ENCODE measurements at regions not wholly inside any gene's neighbourhood (a gene's known extent, or its start where the extent isn't known, plus 50 kb on each side); places are given as distances from the start of the nearest gene placed in this dataset.

DNA sequence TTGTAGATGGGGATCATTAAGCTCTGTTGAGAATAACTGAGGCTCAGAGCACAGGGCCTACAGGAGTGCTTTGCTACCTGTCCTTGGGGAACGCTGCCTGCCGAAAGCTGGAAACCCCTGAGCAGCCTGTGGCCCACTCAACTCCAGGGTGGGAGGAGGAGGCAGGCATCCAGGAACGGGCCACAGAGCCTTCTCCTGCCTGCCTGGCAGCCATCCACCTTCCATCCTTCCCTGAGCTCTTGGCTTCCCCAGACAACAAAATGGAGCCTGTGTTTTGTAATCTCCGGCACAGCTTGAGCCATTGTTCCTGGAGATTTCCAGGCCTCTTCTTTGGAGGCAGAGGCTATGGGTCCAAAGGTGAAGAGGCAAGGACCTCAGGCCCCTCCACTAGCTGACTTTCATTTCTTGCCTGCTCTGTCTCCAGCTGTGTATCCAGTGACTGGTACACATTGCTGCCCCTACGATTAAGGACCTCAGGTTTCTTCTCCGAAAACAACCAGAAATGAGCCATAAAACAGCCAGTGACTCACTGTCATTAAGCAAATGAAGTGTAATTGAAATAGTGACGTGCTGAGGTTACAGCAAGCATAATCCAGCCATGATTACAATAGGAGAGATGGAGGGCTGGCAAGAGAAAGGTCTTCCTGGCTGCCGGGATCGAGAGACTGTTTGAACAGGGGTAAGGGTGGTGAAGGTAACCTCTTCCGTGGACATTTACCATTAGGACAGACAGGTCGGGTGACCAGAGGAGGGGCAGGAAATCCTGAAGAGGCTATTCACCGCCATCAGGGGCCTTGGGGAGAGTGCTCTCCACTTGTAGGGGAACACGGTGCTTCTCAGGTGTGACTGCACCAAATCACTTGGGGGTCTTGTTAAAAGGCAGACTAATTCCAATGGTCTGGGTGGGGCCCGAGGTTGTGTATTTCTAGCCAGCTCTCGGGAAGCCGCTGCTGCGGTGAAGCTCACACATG lies 56.3 kb upstream of the KCNA5 start:
- no peak for ATAC-seq
- CTCF ChIA-PET: interaction anchor here (0.6 to 1.5 kb wide), 2 partner anchors 131 to 132 kb away, joined by 3 to 6 read pairs; no protein-coding TSS in a partner anchor
- H3K27me3 Mint-ChIP-seq (ENCODE audit: low read depth): no peaks in the 10 kb centered on the region; the same call in 1 of the 2 replicates

DNA sequence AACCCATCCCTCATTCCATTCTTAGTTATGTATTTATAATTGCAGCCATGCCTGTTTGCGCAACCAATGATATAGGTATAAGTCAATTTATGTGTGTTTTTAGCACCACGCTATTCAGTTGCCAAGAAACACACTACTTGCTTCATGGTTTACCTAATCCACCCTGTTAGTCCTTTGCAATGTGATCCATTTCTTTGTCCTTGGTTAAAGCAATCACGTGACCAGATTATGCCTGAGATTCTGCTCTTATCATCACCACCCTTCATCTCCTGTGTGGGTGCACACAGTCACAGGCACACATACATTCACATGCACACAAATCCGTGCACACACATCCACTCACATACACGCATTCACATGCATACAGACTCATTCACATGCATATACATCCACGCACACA lies 52.3 kb upstream of the KCNA5 start:
- CTCF ChIA-PET: interaction anchor here (0.7 to 2.4 kb wide), 2 partner anchors 16 to 136 kb away, joined by 3 to 12 read pairs; no protein-coding TSS in a partner anchor
- H3K4me1 Mint-ChIP-seq: peaks cover 23% of the 10 kb centered on the region

More for the DNA sequence above, 56.3 kb upstream of the KCNA5 start:
- H3K36me3 Mint-ChIP-seq: no peaks in the 10 kb centered on the region
- TF ChIP-seq ZNF138 (CRISPR knock-in tag; conservative IDR thresholded peaks at IDR 0.05) (no peak), PRRX2 (CRISPR knock-in tag; IDR thresholded peaks at IDR 0.05) (no peak)
- H3K27ac Mint-ChIP-seq: no peak overlapping the region
- POLR2A ChIA-PET: no interaction called here
- H3K4me1 Mint-ChIP-seq: peaks cover 19% of the 10 kb centered on the region
- peaks cover 9% of the 10 kb centered on the region; the same call in 1 of the 2 replicates for H3K9me3 Mint-ChIP-seq
- H3K4me3 Mint-ChIP-seq: no peak overlapping the region
- no peak for DNase-seq (ENCODE audit: low spot score)

DNA sequence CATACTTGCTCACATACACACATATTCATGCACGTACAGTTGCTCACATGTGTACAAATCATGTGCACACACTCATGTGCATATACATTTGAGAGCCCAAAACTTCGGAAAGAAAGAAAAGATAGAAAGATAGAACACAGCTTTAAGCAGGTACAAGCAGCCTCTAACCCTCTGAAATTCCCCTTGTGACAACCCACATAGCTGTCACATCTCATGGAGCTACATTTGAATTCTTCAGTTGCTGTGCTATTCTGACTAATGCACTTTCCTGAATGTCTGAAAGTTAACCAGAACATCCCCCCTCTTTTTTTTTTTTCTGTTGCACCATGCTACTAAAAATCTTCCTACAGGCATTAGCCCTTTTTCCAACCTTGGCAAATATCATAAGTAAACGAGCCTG lies 51.9 kb upstream of the KCNA5 start:
- ATAC-seq (no peak), DNase-seq (ENCODE audit: low spot score) (no peak)
- H3K4me1 Mint-ChIP-seq: peaks cover 23% of the 10 kb centered on the region
- POLR2A ChIA-PET: interaction anchor here (1.4 kb wide), 1 partner anchor 24 kb away, joined by 4 read pairs; no protein-coding TSS in a partner anchor
- TF ChIP-seq ZNF138 (CRISPR knock-in tag; conservative IDR thresholded peaks at IDR 0.05): no peak
- no peak for TF ChIP-seq GTF2I (CRISPR knock-in tag; conservative IDR thresholded peaks at IDR 0.05)
- TF ChIP-seq, protein P1, sequence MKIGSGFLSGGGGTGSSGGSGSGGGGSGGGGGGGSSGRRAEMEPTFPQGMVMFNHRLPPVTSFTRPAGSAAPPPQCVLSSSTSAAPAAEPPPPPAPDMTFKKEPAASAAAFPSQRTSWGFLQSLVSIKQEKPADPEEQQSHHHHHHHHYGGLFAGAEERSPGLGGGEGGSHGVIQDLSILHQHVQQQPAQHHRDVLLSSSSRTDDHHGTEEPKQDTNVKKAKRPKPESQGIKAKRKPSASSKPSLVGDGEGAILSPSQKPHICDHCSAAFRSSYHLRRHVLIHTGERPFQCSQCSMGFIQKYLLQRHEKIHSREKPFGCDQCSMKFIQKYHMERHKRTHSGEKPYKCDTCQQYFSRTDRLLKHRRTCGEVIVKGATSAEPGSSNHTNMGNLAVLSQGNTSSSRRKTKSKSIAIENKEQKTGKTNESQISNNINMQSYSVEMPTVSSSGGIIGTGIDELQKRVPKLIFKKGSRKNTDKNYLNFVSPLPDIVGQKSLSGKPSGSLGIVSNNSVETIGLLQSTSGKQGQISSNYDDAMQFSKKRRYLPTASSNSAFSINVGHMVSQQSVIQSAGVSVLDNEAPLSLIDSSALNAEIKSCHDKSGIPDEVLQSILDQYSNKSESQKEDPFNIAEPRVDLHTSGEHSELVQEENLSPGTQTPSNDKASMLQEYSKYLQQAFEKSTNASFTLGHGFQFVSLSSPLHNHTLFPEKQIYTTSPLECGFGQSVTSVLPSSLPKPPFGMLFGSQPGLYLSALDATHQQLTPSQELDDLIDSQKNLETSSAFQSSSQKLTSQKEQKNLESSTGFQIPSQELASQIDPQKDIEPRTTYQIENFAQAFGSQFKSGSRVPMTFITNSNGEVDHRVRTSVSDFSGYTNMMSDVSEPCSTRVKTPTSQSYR (CRISPR knock-in tag; IDR thresholded peaks at IDR 0.05): no peak
- TF ChIP-seq, protein P2, sequence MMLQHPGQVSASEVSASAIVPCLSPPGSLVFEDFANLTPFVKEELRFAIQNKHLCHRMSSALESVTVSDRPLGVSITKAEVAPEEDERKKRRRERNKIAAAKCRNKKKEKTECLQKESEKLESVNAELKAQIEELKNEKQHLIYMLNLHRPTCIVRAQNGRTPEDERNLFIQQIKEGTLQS (CRISPR knock-in tag; conservative IDR thresholded peaks at IDR 0.05): no peak
- TF ChIP-seq CREM (CRISPR knock-in tag; IDR thresholded peaks at IDR 0.05): no peak
- TF ChIP-seq, protein P3, sequence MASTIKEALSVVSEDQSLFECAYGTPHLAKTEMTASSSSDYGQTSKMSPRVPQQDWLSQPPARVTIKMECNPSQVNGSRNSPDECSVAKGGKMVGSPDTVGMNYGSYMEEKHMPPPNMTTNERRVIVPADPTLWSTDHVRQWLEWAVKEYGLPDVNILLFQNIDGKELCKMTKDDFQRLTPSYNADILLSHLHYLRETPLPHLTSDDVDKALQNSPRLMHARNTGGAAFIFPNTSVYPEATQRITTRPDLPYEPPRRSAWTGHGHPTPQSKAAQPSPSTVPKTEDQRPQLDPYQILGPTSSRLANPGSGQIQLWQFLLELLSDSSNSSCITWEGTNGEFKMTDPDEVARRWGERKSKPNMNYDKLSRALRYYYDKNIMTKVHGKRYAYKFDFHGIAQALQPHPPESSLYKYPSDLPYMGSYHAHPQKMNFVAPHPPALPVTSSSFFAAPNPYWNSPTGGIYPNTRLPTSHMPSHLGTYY (CRISPR knock-in tag; IDR thresholded peaks at IDR 0.05): no peak
- no peak for TF ChIP-seq FOXP1 (CRISPR knock-in tag; IDR thresholded peaks at IDR 0.05; ENCODE audit: borderline replicate concordance)
- no peak for TF ChIP-seq SP1 (CRISPR knock-in tag; conservative IDR thresholded peaks at IDR 0.05)
- no peak for TF ChIP-seq NFATC4 (CRISPR knock-in tag; IDR thresholded peaks at IDR 0.05)
- TF ChIP-seq, protein P4, sequence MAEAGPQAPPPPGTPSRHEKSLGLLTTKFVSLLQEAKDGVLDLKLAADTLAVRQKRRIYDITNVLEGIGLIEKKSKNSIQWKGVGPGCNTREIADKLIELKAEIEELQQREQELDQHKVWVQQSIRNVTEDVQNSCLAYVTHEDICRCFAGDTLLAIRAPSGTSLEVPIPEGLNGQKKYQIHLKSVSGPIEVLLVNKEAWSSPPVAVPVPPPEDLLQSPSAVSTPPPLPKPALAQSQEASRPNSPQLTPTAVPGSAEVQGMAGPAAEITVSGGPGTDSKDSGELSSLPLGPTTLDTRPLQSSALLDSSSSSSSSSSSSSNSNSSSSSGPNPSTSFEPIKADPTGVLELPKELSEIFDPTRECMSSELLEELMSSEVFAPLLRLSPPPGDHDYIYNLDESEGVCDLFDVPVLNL (CRISPR knock-in tag; IDR thresholded peaks at IDR 0.05; ENCODE audit: borderline replicate concordance, low read depth): no peak
- TF ChIP-seq GABPB1 (CRISPR knock-in tag; IDR thresholded peaks at IDR 0.05): no peak
- no peak for TF ChIP-seq ZNF396 (CRISPR knock-in tag; IDR thresholded peaks at IDR 0.05; ENCODE audit: borderline replicate concordance)
- no peak for TF ChIP-seq ZNF232 (CRISPR knock-in tag; IDR thresholded peaks at IDR 0.05)
- TF ChIP-seq, protein P5, sequence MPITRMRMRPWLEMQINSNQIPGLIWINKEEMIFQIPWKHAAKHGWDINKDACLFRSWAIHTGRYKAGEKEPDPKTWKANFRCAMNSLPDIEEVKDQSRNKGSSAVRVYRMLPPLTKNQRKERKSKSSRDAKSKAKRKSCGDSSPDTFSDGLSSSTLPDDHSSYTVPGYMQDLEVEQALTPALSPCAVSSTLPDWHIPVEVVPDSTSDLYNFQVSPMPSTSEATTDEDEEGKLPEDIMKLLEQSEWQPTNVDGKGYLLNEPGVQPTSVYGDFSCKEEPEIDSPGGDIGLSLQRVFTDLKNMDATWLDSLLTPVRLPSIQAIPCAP (CRISPR knock-in tag; IDR thresholded peaks at IDR 0.05): no peak
- TF ChIP-seq OVOL2 (CRISPR knock-in tag; IDR thresholded peaks at IDR 0.05; ENCODE audit: borderline replicate concordance): no peak
- CTCF ChIA-PET: interaction anchor here (0.8 to 2.4 kb wide), 2 partner anchors 33 to 136 kb away, joined by 3 to 12 read pairs; no protein-coding TSS in a partner anchor
- no peaks in the 10 kb centered on the region for H3K36me3 Mint-ChIP-seq
- H3K27ac Mint-ChIP-seq: no peak overlapping the region
- H3K9me3 Mint-ChIP-seq: no peaks in the 10 kb centered on the region
- H3K4me3 Mint-ChIP-seq: no peak overlapping the region
- H3K27me3 Mint-ChIP-seq (ENCODE audit: low read depth): no peaks in the 10 kb centered on the region; the same call in 1 of the 2 replicates

More for the DNA sequence above, 52.3 kb upstream of the KCNA5 start:
- no peaks in the 10 kb centered on the region for H3K36me3 Mint-ChIP-seq
- no peaks in the 10 kb centered on the region; the same call in 1 of the 2 replicates for H3K27me3 Mint-ChIP-seq (ENCODE audit: low read depth)
- POLR2A ChIA-PET: interaction anchor here (1.4 kb wide), 1 partner anchor 23 kb away, joined by 4 read pairs; no protein-coding TSS in a partner anchor
- DNase-seq (ENCODE audit: low spot score) (no peak), ATAC-seq (no peak)
- H3K9me3 Mint-ChIP-seq: no peaks in the 10 kb centered on the region
- TF ChIP-seq, protein P6, sequence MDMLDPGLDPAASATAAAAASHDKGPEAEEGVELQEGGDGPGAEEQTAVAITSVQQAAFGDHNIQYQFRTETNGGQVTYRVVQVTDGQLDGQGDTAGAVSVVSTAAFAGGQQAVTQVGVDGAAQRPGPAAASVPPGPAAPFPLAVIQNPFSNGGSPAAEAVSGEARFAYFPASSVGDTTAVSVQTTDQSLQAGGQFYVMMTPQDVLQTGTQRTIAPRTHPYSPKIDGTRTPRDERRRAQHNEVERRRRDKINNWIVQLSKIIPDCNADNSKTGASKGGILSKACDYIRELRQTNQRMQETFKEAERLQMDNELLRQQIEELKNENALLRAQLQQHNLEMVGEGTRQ (CRISPR knock-in tag; IDR thresholded peaks at IDR 0.05): peak; percentile 43; the same call in 1 of the 2 replicates
- TF ChIP-seq ZNF423 (CRISPR knock-in tag; IDR thresholded peaks at IDR 0.05): no peak
- H3K27ac Mint-ChIP-seq: no peak overlapping the region
- no peak overlapping the region for H3K4me3 Mint-ChIP-seq
